ENCODE measurements at regions not wholly inside any gene's neighbourhood (a gene's known extent, or its start where the extent isn't known, plus 50 kb on each side); places are given as distances from the start of the nearest gene placed in this dataset.

- dilution Hi-C loops (cut with MboI; ENCODE audit: extremely low pct_ligation_motif_present, low sequenced_read_pairs) (no loop called here), intact Hi-C loops (cut with micrococcal nuclease) (no loop called here)
- Histone ChIP-seq H3K9me3 (replicated peaks; ENCODE audit: control insufficient read depth, insufficient read depth, low read length) (no peaks in the 10 kb centered on the region), H3K27ac (ENCODE audit: insufficient read depth, low read depth, low read length) (no peak overlapping the region), H4K20me1 (replicated peaks; ENCODE audit: control insufficient read depth, extremely low read depth, insufficient read depth, low read length) (no peaks in the 10 kb centered on the region), H3K27me3 (ENCODE audit: control insufficient read depth in 2 of 2, insufficient read depth in 2 of 2, low read length in 2 of 2) (no peaks in the 10 kb centered on the region), H3K4me1 (ENCODE audit: control insufficient read depth, extremely low read depth, insufficient read depth, low read length) (no peaks in the 10 kb centered on the region), H3K36me3 (ENCODE audit: control insufficient read depth in 2 of 2, extremely low read depth in 1 of 2, insufficient read depth in 2 of 2, low read length in 2 of 2) (no peaks in the 10 kb centered on the region), H2AFZ (ENCODE audit: low read depth, low read length) (no peak overlapping the region), H3K9ac (replicated peaks; ENCODE audit: extremely low read depth, insufficient read depth, low read length) (no peak overlapping the region), H3K4me3 (replicated peaks in 1 of 3; ENCODE audit: insufficient read depth in 1 of 3, low read depth in 1 of 3, low read length in 3 of 3) (no peak overlapping the region), H3K79me2 (ENCODE audit: control insufficient read depth, insufficient read depth, low read length) (no peaks in the 10 kb centered on the region), H3K9me1 (replicated peaks; ENCODE audit: control insufficient read depth, extremely low read depth, insufficient read depth, low read length) (no peaks in the 10 kb centered on the region), H3K4me2 (ENCODE audit: insufficient read depth, low read length) (no peak overlapping the region)
- TF ChIP-seq MYC (IDR thresholded peaks at IDR 0.05; ENCODE audit: low read depth, low read length), result no peak
- TF ChIP-seq EZH2 (IDR thresholded peaks at IDR 0.05; ENCODE audit: borderline replicate concordance, low read depth, low read length, severe bottlenecking), result no peak
- no peak for TF ChIP-seq POLR2AphosphoS5 (IDR thresholded peaks at IDR 0.05; ENCODE audit: insufficient read depth, low read depth, low read length)
- no peak for TF ChIP-seq JUN (IDR thresholded peaks at IDR 0.05; ENCODE audit: borderline replicate concordance, insufficient read depth, insufficient read length, low read depth)
- no peak for TF ChIP-seq CTCF (IDR thresholded peaks at IDR 0.05; ENCODE audit: extremely low read depth in 1 of 2, insufficient read depth in 1 of 2, low read depth in 1 of 2, low read length in 2 of 2)
- TF ChIP-seq FOS (IDR thresholded peaks at IDR 0.05; ENCODE audit: borderline replicate concordance, insufficient read depth, low read length), result no peak
- no peak for TF ChIP-seq POLR2A (IDR thresholded peaks at IDR 0.05; ENCODE audit: low read depth, low read length)
- no peak for TF ChIP-seq MAX (IDR thresholded peaks at IDR 0.05; ENCODE audit: insufficient read depth, insufficient read length)
- TF ChIP-seq GATA2 (IDR thresholded peaks at IDR 0.05; ENCODE audit: insufficient read depth, insufficient read length, low read depth, low read length), result no peak
- no TSS peak for BruUV-seq (replicated peaks)
- DNase-seq (ENCODE audit: low read depth, low spot score), result no peak
- no peak for FAIRE-seq
- ChIA-PET CTCF (no interaction called here), POLR2A (no interaction called here)
Observed at GRCh38 chr21:18617291-18617690, 213.7 kb upstream of the TMPRSS15 start.

Measured in endothelial cell of umbilical vein (primary cell).